HG02943 (cell line): ENCODE measurements at regions not wholly inside any gene's neighbourhood (a gene's known extent, or its start where the extent isn't known, plus 50 kb on each side); places are given as distances from the start of the nearest gene placed in this dataset.
"Not testable (repeated sequence)": the region's sequence is repeated elsewhere in the genome, so short reads cannot be mapped to it uniquely, and the experiment has no call there.

Source experiments
- ATAC-seq: cut with Tn5 transposase; IDR thresholded peaks from one replicate; pipeline ENCODE4 v1.9.1; 2021; ENCODE audit warnings: mild to moderate bottlenecking, low read depth, moderate library complexity; ENCODE audit not compliant: unreplicated experiment

DNA sequence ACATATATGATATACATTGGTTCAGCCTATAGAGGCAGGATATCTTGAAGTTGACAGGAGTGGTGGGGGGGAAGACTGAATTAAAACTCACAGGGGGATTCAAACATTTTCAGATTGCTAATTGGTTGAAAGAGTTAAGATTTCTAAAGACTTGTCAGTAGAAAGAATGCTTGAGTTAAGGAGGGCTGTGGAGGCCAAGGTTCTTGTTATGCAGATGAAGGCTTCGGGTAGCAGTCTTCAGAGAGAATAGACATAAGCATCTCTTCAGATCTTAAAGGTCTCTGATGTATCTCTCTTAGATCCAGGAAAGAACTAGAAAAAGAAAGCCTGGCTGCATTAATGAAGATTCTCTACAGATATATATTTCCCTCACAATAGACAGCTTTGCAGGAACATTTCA, 209.8 kb upstream of the SEMA3D start:
- no peak for ATAC-seq

DNA sequence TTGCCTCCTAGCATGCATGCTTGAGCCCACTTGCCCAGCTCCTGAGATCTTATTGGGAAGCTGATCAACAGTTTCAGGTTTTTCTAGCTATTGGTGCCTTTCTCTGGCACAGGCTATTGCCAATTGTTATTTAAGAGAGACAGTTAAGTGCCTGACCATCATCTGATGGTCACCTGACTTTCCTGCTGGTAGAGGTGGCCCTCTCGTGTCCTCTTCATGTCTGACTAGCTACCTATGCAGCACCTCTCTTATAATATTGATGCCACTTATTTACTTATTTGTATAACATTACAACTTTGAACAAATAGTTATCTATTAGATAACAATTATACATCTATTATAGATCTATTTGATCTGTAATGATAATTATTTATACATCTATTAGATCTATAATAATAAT, 205.9 kb upstream of the SEMA3D start:
- ATAC-seq: no peak

GRCh38 chr7:85392326-85392725, 205.5 kb upstream of the SEMA3D start:
- ATAC-seq: no peak

DNA sequence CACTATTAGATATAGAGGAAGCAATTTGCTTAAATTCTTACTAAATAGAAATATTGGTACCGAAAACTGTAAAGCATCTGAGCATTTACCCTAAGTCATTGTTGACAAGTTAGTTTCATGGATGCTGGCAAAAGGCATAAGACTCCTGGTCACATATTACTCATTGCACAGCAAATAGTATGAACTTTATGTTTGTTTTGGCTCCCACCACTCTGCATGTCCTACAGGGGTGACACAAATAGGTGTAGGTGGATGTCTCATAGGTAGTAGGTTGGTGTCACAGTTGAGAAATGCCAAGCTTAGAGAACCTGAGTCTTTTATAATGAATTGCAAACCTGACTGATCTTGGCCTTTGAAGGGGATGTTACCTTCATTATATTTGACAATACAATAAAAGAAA, 199.6 kb upstream of the SEMA3D start:
- ATAC-seq: no peak

DNA sequence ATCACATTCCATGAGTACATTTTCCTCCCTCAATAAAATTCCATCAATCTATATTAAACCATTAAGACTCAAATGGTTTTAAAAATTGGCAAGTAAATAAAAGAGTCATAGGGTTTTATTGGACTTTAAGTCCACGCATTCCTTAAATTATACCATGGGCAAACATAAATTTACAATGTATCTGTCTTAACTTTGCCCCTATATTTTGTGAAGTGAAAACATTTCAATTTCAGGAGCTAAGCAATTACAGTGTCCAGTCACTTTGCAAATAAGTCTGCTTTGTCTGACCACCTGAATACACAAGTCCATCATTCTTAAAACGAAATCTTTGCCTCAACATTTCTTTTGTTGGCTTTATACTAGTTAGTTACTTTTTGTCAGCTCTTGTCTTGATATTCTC, 197.5 kb upstream of the SEMA3D start:
- no peak for ATAC-seq

DNA sequence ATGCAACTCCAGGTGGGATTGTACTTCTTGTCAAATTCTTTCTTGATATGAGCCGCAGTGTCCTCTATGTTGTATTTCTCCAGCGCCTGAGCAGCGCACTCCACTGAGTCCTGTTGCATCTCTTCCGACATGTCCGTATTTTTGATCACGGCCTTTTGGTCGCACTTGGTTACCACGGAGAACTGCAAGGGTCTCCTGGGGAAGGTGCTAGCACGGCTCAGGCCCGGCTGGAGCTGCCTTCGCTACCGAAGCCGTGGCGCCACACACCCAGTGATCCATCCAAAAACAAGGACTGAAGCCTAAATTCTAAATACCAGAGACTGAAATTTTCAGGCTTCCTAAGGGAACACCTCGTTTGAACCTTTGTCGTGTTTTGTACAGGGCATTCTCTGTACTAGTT, 194.4 kb upstream of the SEMA3D start:
- ATAC-seq: no peak

DNA sequence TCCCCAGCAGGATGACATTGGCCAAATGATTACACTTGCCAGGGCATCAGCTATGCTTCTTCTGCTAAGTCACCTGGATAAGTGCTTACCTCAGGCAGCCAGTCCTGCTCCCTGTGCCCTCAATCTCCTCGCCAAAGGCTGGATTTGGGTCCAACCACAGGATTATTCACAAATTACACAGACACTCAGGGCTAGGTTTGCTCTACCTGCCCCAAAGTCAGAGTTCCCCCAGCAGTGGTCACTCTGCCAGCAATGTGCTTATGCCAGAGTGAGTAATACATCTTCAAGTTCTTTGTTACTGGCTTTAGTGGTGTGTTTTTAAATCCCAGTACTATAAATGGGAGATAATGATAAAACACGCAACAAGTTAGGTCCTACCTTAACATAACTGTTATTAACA, 189.7 kb upstream of the SEMA3D start:
- no peak for ATAC-seq

DNA sequence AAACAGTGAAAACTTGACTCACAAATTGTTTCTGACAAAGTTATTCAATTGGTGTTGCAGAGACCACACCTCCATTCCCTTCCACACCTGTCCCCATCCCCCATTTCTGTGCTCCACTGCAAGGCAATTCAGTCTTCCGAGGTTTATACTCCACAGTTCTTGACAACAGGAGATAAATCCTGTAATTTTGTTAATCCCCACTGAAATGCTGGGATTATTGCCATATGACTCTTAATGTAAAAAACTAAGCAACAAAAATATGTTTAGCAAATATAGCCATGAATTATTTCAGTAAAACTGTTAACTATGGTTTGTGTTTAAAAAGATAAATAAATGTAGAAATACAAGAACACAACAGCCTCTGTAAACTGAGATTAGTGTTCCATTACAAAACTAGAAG, 170.1 kb upstream of the SEMA3D start:
- no peak for ATAC-seq

DNA sequence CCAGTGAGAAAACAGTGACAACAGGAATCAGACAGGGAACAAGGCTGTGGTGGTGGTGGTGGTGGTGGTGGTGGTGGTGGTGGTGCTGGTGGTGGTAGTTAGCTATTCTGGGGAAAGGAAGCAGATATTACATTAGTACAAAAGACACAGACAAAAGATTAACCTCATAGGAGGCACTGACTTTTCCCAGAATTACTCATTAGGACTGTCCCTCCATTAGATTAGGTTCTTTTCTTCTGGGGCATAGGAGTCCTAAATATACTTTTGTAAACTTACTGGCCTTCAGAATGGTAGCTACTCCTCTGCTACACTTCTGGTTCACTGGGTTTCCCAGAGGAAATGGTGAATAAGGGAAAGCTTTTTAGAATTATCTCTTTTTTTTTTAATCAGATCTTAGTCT, 156.6 kb upstream of the SEMA3D start:
- no peak for ATAC-seq

DNA sequence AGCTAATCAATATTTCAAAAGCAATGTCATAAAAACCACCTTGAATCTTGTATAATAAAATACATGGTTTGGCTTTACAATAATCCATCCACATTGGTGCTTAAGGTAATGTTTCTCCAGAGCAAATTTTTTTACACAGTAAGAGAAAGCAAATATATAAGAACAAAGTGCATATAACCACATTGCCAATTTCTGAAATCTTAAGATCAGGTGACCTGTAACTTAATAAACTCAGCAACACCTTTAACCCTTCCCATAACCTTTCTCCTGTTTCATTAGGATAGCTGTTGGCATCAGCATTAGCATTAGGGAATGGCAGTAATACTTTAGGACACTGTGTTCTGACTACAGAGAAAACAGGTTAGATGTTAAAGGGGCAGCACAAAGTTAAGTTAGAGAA, 155.9 kb upstream of the SEMA3D start:
- no peak for ATAC-seq

DNA sequence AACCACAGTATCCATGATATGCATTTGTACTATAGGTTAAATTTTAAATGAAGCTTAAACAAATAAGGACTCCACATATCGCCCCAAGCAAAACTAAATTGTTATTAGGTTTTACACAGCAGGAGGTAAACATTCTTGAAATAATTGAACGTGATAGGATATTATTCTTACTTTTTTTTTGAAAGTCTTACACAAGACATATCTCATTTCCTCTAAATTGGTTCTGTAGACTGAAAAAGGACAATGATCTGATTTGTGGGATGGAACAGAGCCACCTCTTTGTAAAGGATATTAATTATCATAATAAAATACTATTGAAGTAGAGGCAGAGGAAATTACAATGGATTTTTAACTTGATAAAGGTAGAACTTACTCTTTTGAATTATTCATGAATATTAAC, 155.1 kb upstream of the SEMA3D start:
- no peak for ATAC-seq

- ATAC-seq: no peak
Measured at GRCh38 chr7:85341121-85341520, 154.3 kb upstream of the SEMA3D start.

DNA sequence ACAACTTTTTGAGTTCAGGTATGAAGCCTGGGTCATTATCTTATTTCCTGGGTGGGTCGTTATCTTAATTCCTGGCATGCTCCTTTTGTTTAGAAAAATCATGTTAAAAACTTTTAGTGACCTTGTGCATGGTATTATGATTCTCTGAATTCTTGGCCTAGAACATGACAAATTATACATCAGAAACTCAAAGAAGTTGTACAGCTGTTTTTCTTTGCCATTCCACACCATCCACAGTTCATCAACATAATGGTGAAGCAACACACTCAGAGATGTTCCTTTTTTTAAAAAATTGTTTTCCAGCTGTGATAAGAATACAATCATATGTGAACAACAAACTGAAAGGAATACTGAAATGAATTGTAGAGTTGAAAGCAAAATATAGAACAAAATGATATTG, 149.2 kb upstream of the SEMA3D start:
- ATAC-seq: no peak

GRCh38 chr7:85335113-85335512, 148.3 kb upstream of the SEMA3D start:
- ATAC-seq: not testable (repeated sequence)

DNA sequence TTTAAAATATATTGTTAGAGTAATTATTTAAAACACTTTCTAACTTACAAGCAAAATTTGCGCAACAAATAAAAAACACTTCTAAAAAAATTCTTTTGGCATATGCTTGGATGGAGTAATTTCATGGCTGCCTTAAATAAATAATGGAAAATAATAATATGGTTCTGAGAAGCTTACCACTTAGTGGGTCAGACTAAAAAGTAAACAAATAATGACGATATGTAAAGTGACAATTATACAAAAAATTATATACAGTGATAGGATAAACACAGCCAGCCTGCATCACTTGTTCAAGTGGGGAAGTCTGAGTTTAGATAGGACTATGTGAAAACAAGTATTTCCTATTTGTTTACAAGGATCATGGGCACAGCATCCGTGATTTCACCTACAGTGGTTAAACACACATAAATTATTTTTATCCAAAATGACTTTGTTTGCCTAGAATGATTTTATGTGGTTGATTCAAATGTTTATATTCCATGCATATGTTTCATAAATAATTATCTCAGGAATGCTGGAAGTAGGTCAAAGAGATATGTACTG, 141.7 kb upstream of the SEMA3D start:
- no peak for ATAC-seq

DNA sequence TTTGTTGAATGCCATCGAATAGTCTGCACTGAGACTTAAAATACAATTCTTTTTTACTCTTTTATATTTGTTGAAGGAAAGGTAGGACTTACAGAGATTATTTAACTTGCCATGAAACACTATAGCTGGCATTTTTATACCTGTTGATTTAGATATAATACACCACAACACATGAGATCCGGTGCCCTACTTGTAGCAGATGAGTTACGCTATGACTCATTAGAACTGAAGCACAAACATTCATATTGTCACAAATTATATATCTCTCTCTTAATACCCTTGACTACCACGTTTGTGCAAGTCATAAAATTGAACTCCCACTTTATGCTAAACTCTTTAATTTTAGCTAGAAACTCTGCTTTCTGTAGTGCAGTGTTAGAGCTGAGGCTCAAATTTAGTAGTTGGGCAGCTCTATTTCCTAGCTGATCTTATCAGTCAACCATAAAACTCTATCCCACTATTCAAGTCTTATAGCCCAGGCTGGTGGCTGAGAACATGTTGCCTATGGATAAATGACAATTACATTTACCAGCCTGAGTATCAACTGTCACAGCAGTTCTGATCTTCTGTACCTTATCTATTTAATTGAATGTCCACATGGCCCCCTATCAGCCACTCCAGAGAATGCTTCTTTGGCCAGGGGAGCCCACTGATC, 137.4 kb upstream of the SEMA3D start:
- no peak for ATAC-seq

- ATAC-seq: no peak
Measured at GRCh38 chr7:85322252-85322651, 135.4 kb upstream of the SEMA3D start.

DNA sequence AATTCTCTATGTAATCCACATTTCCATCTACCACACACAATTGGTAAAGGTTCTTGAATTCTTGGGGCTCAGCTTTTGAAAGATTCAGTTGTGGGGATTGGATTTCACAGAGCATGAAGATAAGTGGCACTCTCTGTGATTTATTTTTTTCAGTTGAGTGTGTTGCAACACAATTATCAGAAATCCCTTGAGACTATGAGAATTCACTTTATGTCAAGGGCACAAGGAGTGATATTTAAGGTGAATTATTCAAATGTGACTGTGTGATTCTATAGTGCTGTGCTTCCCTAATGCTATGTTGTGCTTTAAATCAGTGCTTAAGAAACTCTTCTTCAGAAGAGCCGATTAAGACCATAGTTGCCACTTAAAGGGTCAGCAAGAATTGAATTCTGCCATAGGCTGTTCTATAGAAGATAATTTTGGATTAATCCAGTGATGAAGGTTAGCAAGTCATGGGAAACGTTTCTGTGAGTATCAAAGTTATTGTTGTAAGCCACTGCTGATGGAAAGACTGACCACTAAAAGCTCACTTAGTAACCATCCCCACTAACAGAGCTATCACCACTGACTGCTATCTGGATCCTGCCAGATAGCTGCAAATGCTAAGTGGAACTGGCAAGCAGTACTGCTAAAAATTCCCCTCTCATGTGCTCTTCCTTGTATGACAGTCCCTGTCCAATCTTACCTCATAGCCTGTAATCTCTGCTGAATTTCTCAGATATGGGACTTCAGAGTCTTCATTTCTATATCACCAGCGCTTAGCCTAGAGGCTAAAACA, 134.0 kb upstream of the SEMA3D start:
- ATAC-seq: no peak

- no peak for ATAC-seq
Measured at GRCh38 chr7:85316489-85316888, 129.6 kb upstream of the SEMA3D start.

DNA sequence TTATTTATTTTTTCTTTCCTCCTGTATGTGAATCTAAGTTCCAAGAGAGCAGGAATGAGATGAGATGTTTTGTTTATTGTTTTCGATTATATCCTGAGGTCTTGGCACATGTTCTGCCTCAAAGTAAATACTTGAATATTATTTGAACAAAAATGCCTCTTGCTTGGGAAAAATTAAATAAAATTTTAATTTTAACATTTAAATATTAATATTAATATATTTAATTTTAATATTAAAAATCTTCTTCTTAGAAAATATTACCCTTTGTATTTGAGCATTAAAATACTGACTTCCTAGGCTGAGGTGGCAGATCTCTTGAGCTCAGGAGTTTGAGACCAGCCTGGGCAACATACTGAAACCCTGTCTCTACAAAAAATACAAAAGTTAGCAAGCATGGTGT, 123.4 kb upstream of the SEMA3D start:
- no peak for ATAC-seq

DNA sequence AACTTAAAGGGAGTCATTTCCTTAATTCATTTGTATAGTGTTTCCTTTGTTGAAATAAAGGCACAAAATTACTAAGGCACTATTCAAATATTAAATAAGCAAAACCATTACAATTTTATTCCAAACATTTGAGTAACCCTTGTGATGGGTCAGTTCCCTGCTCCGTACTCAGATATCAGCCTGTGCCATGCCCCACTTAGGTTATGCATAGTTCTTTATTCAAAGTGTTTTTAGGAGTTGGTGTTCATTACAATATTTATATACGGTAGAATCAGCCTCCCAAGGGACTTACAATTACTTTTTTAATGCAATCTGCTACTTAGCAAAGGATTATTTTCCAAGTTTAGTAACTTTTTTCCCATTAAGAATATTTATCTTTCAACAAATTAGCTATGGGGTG, 119.3 kb upstream of the SEMA3D start:
- ATAC-seq: no peak

DNA sequence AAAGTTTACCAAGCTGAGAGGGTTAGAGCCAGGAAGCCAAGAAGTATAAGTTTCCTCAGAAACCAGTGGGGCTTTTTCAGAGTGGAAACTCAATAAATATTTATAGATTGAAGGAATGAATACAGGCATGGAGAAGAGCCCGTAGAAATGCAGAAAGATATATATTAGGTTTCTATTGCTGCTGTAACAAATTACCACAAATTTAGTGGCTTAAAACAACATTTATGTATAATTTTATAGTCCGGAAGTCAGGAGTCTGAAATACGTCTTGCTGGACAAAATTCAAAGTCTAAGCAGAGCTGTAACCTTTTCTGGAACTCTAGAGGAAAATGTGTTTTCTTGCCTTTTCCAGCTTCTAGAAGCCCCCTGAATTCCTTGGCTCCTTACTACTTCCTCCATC, 107.3 kb upstream of the SEMA3D start:
- no peak for ATAC-seq
